ENCODE measurements at regions not wholly inside any gene's neighbourhood (a gene's known extent, or its start where the extent isn't known, plus 50 kb on each side); places are given as distances from the start of the nearest gene placed in this dataset.
"Not testable (repeated sequence)": the region's sequence is repeated elsewhere in the genome, so short reads cannot be mapped to it uniquely, and the experiment has no call there.

DNA sequence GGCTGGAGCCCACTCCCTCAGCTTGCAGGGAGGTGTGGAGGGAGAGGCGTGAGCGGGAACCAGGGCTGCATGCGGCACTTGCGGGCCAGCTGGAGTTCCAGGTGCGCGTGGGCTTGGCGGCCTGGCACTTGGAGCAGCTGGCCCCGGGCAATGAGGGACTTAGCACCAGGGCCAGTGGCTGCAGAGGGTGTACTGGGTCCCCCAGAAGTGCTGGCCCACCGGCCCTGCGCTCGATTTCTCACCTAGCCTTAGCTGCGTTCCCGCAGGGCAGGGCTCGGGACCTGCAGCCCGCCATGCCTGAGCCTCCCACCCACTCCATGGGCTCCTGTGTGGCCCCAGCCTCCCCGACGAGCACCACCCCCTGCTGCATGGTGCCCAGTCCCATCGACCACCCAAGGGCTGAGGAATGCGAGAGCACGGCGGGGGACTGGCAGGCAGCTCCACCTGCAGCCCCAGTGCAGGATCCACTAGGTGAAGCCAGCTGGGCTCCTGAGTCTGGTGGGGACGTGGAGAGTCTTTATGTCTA, 584.1 kb upstream of the PTPRD start:
- TF ChIP-seq, protein P1, sequence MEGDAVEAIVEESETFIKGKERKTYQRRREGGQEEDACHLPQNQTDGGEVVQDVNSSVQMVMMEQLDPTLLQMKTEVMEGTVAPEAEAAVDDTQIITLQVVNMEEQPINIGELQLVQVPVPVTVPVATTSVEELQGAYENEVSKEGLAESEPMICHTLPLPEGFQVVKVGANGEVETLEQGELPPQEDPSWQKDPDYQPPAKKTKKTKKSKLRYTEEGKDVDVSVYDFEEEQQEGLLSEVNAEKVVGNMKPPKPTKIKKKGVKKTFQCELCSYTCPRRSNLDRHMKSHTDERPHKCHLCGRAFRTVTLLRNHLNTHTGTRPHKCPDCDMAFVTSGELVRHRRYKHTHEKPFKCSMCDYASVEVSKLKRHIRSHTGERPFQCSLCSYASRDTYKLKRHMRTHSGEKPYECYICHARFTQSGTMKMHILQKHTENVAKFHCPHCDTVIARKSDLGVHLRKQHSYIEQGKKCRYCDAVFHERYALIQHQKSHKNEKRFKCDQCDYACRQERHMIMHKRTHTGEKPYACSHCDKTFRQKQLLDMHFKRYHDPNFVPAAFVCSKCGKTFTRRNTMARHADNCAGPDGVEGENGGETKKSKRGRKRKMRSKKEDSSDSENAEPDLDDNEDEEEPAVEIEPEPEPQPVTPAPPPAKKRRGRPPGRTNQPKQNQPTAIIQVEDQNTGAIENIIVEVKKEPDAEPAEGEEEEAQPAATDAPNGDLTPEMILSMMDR (IDR thresholded peaks at IDR 0.05) = not testable (repeated sequence)
- not testable (repeated sequence) for TF ChIP-seq POLR2AphosphoS5 (IDR thresholded peaks at IDR 0.05; ENCODE audit: low read depth, low read length); SIN3A (IDR thresholded peaks at IDR 0.05; ENCODE audit: borderline replicate concordance, insufficient read depth, low read depth, low read length); TCF7L2 (IDR thresholded peaks at IDR 0.05; ENCODE audit: low read depth, low read length)
- TF ChIP-seq, protein P2, sequence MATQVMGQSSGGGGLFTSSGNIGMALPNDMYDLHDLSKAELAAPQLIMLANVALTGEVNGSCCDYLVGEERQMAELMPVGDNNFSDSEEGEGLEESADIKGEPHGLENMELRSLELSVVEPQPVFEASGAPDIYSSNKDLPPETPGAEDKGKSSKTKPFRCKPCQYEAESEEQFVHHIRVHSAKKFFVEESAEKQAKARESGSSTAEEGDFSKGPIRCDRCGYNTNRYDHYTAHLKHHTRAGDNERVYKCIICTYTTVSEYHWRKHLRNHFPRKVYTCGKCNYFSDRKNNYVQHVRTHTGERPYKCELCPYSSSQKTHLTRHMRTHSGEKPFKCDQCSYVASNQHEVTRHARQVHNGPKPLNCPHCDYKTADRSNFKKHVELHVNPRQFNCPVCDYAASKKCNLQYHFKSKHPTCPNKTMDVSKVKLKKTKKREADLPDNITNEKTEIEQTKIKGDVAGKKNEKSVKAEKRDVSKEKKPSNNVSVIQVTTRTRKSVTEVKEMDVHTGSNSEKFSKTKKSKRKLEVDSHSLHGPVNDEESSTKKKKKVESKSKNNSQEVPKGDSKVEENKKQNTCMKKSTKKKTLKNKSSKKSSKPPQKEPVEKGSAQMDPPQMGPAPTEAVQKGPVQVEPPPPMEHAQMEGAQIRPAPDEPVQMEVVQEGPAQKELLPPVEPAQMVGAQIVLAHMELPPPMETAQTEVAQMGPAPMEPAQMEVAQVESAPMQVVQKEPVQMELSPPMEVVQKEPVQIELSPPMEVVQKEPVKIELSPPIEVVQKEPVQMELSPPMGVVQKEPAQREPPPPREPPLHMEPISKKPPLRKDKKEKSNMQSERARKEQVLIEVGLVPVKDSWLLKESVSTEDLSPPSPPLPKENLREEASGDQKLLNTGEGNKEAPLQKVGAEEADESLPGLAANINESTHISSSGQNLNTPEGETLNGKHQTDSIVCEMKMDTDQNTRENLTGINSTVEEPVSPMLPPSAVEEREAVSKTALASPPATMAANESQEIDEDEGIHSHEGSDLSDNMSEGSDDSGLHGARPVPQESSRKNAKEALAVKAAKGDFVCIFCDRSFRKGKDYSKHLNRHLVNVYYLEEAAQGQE (IDR thresholded peaks at IDR 0.05; ENCODE audit: insufficient read depth in 1 of 2, low read depth in 2 of 2, low read length in 1 of 2) = not testable (repeated sequence)

Data from Panc1 (cell line).